GM19025 (cell line): ENCODE measurements at regions not wholly inside any gene's neighbourhood (a gene's known extent, or its start where the extent isn't known, plus 50 kb on each side); places are given as distances from the start of the nearest gene placed in this dataset.

Experiments
- ATAC-seq: cut with Tn5 transposase; IDR thresholded peaks from one replicate; pipeline ENCODE4 v1.9.1; 2021; ENCODE audit warnings: mild to moderate bottlenecking, low read depth, moderate library complexity; ENCODE audit not compliant: unreplicated experiment

DNA sequence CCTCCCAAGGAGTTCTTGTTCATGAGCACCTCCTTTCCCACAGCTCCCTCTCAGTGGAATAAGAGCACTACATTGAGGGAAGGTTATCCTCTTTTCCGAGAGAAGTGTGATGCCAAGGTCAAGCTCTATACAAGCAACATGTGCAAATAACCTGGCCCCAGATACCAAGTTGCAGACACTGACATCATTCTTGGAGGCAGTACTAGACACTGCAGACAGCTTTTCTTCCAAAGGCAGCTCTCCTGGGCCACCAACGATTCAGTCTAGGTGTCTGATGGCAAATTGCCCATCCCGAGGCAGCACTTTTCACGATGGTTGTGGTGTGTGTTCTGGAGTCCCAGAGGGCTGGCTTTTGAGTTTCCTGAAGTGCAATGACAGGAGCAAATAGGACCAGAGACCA is 384.9 kb downstream of the TLL1 start:
- no peak for ATAC-seq

GRCh38 chr4:166259081-166259480 is 386.0 kb downstream of the TLL1 start:
- no peak for ATAC-seq

DNA sequence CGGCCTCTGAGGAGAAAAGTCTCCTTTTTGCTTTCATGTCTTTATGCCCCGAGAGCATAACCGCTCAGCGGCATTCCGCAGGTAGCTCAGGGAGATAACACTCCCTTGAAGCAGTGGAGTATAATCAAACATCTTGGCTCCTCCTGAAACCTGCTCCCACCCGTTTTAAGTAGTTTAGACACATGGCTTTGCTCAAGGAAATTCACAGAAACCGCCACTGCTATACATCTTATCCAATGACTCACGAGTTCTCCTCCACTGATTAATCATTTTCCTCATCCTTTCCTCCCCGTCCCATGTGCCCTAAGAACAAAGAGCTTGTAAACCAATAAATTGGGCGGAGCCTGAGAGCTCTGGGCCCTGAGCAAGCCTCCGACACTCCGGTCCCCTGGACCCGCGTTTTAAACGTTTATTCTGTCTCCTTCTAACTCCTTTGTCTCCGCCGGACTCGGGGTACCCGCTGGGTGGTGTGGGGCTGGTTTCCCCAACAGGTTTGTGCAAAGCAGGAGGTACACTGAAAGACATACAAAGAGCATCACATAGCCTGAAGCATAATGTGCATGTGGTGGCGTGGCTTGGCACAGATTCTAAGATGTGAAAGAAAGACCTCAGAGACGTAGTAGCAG is 401.2 kb downstream of the TLL1 start:
- no peak for ATAC-seq

DNA sequence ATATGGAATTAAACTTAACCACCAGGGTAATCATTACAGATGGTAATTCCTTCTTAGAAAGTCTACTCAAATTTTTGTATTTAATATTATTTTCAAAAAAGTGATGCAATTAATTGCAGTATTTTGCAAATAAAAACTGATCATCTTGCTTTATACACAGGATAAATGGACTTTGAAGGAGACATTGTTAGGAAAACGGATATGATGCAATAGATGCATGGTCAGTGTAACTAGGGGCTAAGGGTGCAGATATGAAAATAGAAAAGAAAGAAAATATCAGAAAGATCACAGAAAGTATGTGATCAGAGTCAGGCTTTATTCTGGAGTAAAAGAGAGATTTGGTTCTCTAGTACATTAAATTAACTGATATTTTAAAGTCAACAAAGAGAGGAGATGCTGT is 401.7 kb downstream of the TLL1 start:
- no peak for ATAC-seq

GRCh38 chr4:166277401-166277800 is 404.4 kb downstream of the TLL1 start:
- no peak for ATAC-seq

DNA sequence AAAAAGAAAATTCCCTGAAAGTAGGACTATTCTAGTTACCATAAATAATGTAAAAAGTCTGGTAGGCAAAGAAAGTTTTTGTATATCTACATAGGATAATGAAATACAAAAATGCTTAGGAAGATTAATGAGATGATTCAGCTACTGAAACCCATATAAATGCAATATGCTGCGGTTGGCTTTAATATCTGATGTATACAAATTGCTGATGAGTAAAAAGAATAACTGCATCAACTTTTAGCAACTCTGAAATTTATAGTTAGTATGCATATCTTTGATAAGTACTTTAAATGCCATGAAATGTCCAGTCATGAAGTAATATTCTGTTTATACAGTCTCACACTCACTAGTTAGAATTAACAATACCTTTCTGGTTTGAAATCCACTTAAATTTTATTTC is 404.8 kb downstream of the TLL1 start:
- no peak for ATAC-seq

GRCh38 chr4:166279261-166279660 is 406.2 kb downstream of the TLL1 start:
- ATAC-seq = no peak

DNA sequence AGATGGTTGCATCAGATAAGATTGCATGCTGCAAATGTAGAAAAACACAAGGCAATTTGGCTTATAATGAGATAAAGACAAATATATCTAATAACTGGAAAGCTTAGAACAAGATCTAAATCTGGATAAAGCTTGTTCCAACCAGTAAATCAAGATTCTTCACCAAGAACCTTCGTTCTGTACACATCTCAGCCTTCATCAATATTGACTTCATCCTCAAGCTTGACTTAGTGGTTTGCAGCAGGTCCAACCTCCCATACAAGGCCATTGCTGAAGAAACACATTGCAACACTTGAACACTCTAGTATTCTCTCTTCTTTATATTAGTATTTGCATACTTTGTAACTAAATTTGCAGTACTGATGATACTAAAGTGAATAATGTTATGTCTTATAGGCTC is 407.6 kb downstream of the TLL1 start:
- ATAC-seq = no peak

DNA sequence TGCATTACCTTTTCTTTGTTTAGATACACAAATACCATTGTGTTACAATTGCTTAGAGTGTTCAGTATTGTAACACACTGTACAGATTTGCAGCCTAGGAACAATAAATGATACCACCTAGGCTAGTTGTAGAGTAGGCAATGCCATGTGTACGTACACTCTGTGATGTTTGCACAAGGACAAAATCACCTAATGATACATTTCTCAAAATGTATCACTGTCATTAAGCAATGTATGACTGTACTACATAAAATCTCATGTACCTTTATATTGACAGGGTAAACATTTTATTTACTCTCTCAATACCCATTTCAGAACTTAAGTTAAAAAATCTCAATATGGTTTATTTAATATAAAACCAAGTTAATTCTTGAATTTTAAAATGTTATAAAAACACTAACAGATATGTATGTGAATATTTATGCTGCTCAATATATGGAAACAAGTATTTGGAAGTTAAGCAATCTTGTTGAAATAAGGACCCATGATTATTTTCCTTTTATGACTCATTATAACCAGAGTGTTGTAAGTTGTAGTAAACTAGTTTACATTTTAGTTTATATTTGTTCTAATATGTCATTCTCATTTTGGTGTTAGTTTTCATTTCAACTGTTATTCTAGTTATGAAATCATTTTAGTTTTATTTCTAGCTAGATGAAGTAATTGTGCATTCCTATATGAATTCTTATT is 409.2 kb downstream of the TLL1 start:
- no peak for ATAC-seq

- ATAC-seq = no peak
Observed at GRCh38 chr4:166284221-166284620, 411.2 kb downstream of the TLL1 start.

GRCh38 chr4:166290426-166290825 is 417.4 kb downstream of the TLL1 start:
- no peak for ATAC-seq

- ATAC-seq = no peak
Observed at GRCh38 chr4:166293556-166293955, 420.5 kb downstream of the TLL1 start.

GRCh38 chr4:166301266-166301665 is 428.2 kb downstream of the TLL1 start:
- no peak for ATAC-seq

DNA sequence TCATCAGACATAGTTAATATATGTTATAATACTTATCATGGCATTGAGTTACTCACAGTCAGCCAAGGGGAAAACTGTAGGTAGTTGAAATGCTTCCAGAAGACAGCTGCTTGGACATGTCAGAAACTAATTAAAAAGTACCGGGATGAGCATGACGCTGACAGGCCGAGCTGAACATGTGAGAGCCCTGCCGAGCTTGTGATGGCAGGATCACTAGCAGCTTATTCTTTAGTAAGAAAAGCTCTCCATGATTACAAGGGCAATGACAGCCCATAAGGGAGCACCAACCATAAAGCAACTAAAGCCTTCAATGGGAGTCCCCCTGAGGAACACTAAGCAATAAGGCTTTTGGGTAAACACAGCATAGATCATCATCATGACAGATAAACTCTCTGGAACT is 435.6 kb downstream of the TLL1 start:
- ATAC-seq = no peak

DNA sequence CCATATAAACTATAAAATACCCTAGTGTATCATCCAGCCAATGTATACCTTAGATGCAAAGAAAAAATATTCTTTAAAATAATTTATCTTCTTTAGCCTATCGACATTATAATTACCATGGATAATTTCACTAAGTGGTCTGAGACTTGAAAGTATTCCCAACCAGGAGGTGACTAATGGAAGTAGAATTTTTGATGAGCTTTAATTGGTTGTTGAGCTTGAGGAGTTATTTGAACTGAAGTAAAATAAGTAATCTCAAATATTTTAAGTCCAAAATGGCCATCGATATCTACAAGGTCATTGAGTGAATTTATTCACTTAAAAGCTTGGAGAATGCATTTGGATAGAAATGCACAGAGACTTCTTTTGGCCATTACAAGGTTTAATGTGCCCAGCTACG is 436.2 kb downstream of the TLL1 start:
- ATAC-seq = no peak

- no peak for ATAC-seq
Observed at GRCh38 chr4:166311169-166311568, 438.1 kb downstream of the TLL1 start.

DNA sequence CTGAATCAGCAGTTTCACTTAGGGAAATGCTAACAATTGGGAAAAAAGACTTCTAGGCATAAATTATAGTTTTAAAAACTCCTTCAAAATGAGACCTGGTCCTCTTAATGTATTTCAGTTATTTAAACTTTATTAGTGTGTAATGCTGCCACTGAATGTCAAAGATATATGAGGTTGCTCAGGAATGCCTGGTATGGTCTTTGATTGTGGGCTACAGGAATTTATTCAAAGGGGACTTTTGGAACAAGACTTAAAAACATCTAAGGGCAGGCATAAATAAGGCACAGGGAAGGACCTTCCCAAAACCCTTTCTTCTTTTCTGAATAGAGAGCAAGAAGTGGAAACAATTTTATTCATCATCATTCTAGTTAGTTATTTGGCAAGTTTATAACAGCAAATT is 439.1 kb downstream of the TLL1 start:
- ATAC-seq = no peak

DNA sequence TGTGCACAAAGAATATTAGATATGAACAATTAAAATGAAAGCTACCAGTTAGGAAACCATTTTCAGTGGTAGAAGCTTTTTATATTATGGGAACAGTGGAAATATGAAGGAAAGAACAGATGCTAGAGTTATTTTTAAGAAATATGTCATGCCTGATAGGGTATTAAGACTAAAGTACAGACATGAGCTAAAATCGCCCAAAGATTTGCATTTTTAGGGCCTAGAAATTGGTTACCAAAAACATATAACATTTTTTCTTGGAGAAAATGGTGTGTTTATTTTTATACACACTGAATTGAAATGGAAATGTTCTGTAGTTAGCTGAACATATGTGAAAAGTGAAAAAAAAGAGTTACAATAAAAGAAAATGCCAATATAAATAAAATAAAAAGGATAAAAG is 441.9 kb downstream of the TLL1 start:
- no peak for ATAC-seq

- ATAC-seq = no peak
Observed at GRCh38 chr4:166315721-166316467, 442.9 kb downstream of the TLL1 start.

DNA sequence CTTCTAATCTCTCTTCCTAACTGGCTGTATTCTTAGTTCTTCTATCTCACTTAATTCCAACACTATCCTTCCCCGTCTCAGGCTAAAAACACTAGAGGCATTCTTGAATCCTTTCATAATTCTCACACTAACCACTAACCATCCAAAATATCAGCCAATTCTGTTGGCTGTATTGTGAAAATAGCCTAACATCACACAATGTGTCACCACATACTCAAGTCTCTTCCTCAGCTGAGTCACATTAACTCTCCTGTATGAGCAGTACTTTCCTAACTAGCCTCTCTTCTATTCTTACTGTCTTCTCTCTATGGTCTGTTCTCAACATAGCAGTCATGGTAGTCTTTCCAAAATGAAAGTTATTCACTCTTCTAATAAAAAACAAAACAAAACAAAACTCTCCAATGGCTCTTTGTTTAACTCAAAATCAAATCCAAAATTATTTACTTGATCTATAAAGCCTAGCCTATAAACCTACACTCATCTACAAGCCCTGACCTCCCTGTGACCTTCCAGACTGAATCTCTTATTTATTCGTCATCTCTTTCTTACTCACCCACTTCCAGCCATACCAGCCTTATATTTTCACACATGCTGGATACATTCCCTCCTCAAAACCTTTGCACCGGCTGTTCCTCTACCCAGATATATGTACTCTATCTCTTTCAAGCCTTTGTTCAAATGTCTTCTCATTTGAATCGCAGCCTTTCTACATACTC is 445.9 kb downstream of the TLL1 start:
- ATAC-seq = no peak

- no peak for ATAC-seq
Observed at GRCh38 chr4:166323250-166323649, 450.2 kb downstream of the TLL1 start.
